ENCODE measurements at regions not wholly inside any gene's neighbourhood (a gene's known extent, or its start where the extent isn't known, plus 50 kb on each side); places are given as distances from the start of the nearest gene placed in this dataset.

GRCh38 chr15:81562986-81563385, 189.0 kb upstream of the TMC3 start:
- Histone ChIP-seq H4K20me1 (ENCODE audit: insufficient read depth, poor library complexity, severe bottlenecking) (no peaks in the 10 kb centered on the region), H3K9me3 (ENCODE audit: low read depth) (no peaks in the 10 kb centered on the region), H3K27ac (no peak overlapping the region), H3K4me2 (no peak overlapping the region), H3K4me3 (no peak overlapping the region), H3K9me2 (replicated peaks; ENCODE audit: insufficient read depth) (no peaks in the 10 kb centered on the region), H2AFZ (no peak overlapping the region), H3K79me2 (no peaks in the 10 kb centered on the region), H3K27me3 (no peaks in the 10 kb centered on the region), H3K36me3 (replicated peaks; ENCODE audit: insufficient read depth, low read depth) (no peaks in the 10 kb centered on the region), H3K4me1 (ENCODE audit: insufficient read depth) (no peaks in the 10 kb centered on the region)
- no peak for TF ChIP-seq EZH2 (IDR thresholded peaks at IDR 0.05; ENCODE audit: borderline replicate concordance)
- TF ChIP-seq CTCF (IDR thresholded peaks at IDR 0.05; ENCODE audit: poor library complexity) = no peak
- TF ChIP-seq EZH2phosphoT487 (IDR thresholded peaks at IDR 0.05; ENCODE audit: low read depth, severe bottlenecking, unreplicated experiment) = no peak
- no peak for DNase-seq (ENCODE audit: low spot score)
- WGBS (ENCODE audit: low lambda C conversion rate, missing lambda C conversion rate) = 62% methylated on average over 2 of the region's 2 CpGs

GRCh38 chr15:81560405-81560804, 186.4 kb upstream of the TMC3 start:
- WGBS (ENCODE audit: low lambda C conversion rate, missing lambda C conversion rate) = 90% methylated on average over 1 of the region's 1 CpG
- no peak for DNase-seq (ENCODE audit: low spot score)
- no peak overlapping the region for H3K27ac ChIP-seq
- no peaks in the 10 kb centered on the region for H3K4me1 ChIP-seq (ENCODE audit: insufficient read depth)
- no peak for TF ChIP-seq EZH2 (IDR thresholded peaks at IDR 0.05; ENCODE audit: borderline replicate concordance)
- no peak for TF ChIP-seq EZH2phosphoT487 (IDR thresholded peaks at IDR 0.05; ENCODE audit: low read depth, severe bottlenecking, unreplicated experiment)
- TF ChIP-seq CTCF (IDR thresholded peaks at IDR 0.05; ENCODE audit: poor library complexity) = no peak
- no peaks in the 10 kb centered on the region for H3K36me3 ChIP-seq (replicated peaks; ENCODE audit: insufficient read depth, low read depth)
- H3K4me3 ChIP-seq = no peak overlapping the region
- no peaks in the 10 kb centered on the region for H3K9me3 ChIP-seq (ENCODE audit: low read depth)
- no peaks in the 10 kb centered on the region for H3K79me2 ChIP-seq
- H2AFZ ChIP-seq = no peak overlapping the region
- no peaks in the 10 kb centered on the region for H3K27me3 ChIP-seq
- no peaks in the 10 kb centered on the region for H4K20me1 ChIP-seq (ENCODE audit: insufficient read depth, poor library complexity, severe bottlenecking)
- no peaks in the 10 kb centered on the region for H3K9me2 ChIP-seq (replicated peaks; ENCODE audit: insufficient read depth)
- H3K4me2 ChIP-seq = no peak overlapping the region

- 83% methylated on average over 2 of the region's 2 CpGs for WGBS (ENCODE audit: low lambda C conversion rate, missing lambda C conversion rate)
- no peaks in the 10 kb centered on the region for H3K4me1 ChIP-seq (ENCODE audit: insufficient read depth)
- no peak for DNase-seq (ENCODE audit: low spot score)
Observed at GRCh38 chr15:81558056-81558455, 184.0 kb upstream of the TMC3 start.

More at GRCh38 chr15:81558056-81558455, 184.0 kb upstream of the TMC3 start:
- Histone ChIP-seq H3K9me2 (replicated peaks; ENCODE audit: insufficient read depth) (no peaks in the 10 kb centered on the region), H3K9me3 (ENCODE audit: low read depth) (no peaks in the 10 kb centered on the region), H3K27me3 (no peaks in the 10 kb centered on the region), H3K4me2 (no peak overlapping the region), H3K4me3 (no peak overlapping the region), H3K79me2 (no peaks in the 10 kb centered on the region), H3K27ac (no peak overlapping the region), H3K36me3 (replicated peaks; ENCODE audit: insufficient read depth, low read depth) (no peaks in the 10 kb centered on the region), H4K20me1 (ENCODE audit: insufficient read depth, poor library complexity, severe bottlenecking) (no peaks in the 10 kb centered on the region), H2AFZ (no peak overlapping the region)
- TF ChIP-seq CTCF (IDR thresholded peaks at IDR 0.05; ENCODE audit: poor library complexity) = no peak
- no peak for TF ChIP-seq EZH2 (IDR thresholded peaks at IDR 0.05; ENCODE audit: borderline replicate concordance)
- TF ChIP-seq EZH2phosphoT487 (IDR thresholded peaks at IDR 0.05; ENCODE audit: low read depth, severe bottlenecking, unreplicated experiment) = no peak

All from hepatocyte (in vitro differentiated cells).